Activated CD8-positive, alpha-beta memory T cell treated with anti-CD3 and anti-CD28 coated beads for 24 hours (primary cell): ENCODE measurements at regions not wholly inside any gene's neighbourhood (a gene's known extent, or its start where the extent isn't known, plus 50 kb on each side); places are given as distances from the start of the nearest gene placed in this dataset.

ENCODE experiments used
- DNase-seq: peaks from one replicate; pipeline ENCODE4 v3.0.0-alpha.2; 2020

GRCh38 chr10:124346831-124347230 lies 71.9 kb downstream of the OAT start:
- no peak for DNase-seq

DNA sequence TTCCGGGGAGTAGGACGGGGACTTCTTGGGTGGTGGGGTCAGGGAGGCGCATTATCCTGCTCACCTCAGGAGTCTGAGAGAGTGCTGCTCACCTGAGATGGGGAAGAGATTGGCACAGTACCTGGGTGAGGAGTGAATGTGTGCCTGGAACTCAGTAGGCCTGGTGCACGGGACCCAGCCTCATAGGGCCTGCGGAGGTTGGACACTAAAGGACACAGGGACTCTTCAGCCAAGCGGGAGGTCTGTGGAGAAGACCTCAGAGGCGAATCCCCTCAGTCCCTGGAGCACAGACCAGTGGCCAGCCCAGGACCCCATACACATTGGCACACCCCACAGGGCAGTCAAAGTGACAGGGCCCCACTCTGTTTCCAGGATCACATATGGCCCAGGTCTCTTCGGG lies 73.2 kb downstream of the OAT start:
- no peak for DNase-seq

GRCh38 chr10:124344931-124345330 lies 73.8 kb downstream of the OAT start:
- no peak for DNase-seq

- no peak for DNase-seq
Observed at GRCh38 chr10:124344266-124344590, 74.5 kb downstream of the OAT start.

- no peak for DNase-seq
Observed at GRCh38 chr10:124343351-124344265, 75.1 kb downstream of the OAT start.

DNA sequence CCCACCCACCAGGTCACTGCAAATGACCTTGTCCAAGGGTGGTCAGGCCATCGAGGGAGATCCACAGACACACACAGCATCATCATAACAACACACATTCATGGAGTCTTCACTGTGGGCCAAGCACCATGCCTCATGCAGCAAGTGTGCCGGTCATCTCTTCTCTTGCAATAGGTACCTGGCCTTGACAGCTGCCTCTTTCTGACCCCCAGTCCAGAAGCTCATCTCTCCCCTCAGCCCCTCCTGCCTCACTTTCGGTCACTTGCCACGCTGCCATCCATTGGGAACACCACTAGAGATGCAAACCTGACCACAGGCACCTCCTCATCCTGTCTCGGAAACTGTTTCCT lies 75.9 kb downstream of the OAT start:
- no peak for DNase-seq

DNA sequence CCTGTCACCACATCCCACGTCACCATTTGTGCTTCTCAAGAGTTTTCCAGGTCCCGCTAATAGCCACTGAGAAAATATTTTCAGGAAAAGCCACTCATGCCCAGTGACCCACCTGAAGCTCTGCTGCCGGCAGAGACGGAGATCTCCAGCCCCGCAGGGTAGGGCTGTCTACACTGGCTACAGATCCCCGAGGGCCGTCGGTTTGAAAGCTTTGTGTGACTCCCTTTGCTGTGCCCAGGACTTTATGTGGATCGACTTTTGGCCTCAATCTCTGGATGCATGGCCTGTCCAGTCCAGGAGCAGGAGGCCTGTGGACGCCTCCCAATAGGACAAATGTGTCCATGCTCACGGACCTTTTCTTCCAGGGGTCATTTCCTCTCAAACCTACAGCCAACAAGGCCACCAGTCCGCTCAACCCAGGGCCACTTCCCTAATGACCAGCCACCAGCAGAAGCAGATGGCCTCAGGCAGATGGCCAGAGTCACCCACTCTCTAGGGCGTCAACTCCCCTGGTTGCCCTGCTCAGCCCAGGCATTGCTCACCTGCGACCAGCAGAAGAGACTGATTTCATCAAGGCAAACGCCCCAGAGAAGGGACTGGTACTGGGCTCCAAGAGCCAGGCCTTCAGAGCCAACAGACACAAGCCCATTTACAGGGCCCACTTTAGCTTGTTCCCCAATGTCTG lies 76.4 kb downstream of the OAT start:
- no peak for DNase-seq

GRCh38 chr10:124341768-124342135 lies 77.0 kb downstream of the OAT start:
- DNase-seq = no peak

GRCh38 chr10:124340033-124340760 lies 78.5 kb downstream of the OAT start:
- DNase-seq = peak; percentile 13

GRCh38 chr10:124339119-124340032 lies 79.3 kb downstream of the OAT start:
- peak; percentile 30 for DNase-seq

- DNase-seq = no peak
Observed at GRCh38 chr10:124338276-124338925, 80.3 kb downstream of the OAT start.

- DNase-seq = peak; percentile 9
Observed at GRCh38 chr10:124336186-124336585, 82.5 kb downstream of the OAT start.

DNA sequence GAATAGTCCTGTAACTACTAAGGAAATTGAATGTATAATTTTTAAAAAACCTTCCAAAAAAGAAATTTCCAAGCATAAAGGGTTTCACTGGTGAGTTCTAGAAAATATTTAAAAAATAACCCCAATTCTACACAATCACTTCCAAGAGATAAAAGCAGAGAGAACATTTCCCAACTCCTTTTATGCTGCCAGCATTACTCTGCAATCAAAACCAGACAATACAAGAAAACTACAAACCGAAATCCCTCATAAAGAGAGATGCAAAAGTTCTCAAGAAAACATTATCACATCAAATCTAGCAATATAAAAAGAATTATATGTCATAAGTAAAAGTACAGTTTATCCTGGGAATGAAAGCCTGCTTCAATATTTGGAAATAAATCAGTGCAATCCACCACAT lies 84.8 kb downstream of the OAT start:
- DNase-seq = no peak

DNA sequence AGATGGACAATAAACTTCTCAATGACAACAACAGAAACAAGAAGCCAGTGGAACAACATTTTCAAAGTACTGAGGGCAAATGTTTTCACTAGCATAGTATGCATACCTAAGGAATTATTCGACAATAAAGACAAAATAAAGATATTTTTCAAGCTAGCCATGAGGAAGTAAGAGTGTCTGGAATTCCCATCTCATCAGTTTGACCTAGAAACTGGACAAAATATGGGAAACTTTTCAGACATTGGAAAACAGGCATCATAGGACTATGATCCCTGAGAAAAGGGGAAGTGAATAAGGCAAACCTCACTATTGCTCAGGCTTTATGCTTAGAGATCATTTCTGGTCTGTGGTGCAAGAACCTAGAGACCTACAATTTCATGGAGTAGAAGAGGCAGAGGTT lies 86.3 kb downstream of the OAT start:
- DNase-seq = no peak

- peak; percentile 41 for DNase-seq
Observed at GRCh38 chr10:124329941-124330340, 88.8 kb downstream of the OAT start.

DNA sequence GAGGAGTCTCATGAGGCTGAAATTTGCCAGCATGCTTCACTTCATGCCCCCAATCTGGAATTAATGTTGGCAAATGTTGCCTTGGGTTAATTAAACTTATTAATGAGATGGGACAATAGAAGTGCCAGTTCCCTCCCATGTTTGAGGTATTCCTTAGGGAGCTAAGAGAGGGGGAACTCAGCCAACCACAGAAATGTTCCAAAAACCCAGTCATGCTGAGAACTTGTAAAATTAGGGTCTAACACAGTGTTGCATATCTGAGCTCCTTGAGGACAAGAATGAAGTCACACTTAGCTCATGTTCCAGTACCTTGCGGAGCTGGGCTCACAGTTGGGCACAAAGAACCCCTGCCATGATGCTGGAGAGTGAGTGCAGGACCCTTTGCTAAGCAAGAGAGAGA lies 89.4 kb downstream of the OAT start:
- peak; percentile 3 for DNase-seq

- DNase-seq = peak; percentile 26
Observed at GRCh38 chr10:124328477-124329220, 90.1 kb downstream of the OAT start.

GRCh38 chr10:124325998-124326636 lies 92.6 kb downstream of the OAT start:
- peak; percentile 19 for DNase-seq

DNA sequence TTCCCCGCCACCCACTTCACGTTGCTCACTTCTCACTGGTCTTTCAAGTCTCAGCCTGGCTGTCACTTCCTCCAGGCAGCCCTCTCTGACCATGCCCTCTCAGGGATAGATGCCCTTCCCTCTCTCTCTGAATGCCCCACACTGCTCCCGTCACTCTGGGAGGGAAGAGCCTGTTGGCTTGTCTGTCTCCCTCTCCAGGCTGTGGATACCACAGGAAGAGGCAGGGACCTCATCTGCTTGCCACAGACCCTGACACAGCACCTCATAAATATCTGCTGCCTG lies 93.1 kb downstream of the OAT start:
- peak; percentile 30 for DNase-seq

DNA sequence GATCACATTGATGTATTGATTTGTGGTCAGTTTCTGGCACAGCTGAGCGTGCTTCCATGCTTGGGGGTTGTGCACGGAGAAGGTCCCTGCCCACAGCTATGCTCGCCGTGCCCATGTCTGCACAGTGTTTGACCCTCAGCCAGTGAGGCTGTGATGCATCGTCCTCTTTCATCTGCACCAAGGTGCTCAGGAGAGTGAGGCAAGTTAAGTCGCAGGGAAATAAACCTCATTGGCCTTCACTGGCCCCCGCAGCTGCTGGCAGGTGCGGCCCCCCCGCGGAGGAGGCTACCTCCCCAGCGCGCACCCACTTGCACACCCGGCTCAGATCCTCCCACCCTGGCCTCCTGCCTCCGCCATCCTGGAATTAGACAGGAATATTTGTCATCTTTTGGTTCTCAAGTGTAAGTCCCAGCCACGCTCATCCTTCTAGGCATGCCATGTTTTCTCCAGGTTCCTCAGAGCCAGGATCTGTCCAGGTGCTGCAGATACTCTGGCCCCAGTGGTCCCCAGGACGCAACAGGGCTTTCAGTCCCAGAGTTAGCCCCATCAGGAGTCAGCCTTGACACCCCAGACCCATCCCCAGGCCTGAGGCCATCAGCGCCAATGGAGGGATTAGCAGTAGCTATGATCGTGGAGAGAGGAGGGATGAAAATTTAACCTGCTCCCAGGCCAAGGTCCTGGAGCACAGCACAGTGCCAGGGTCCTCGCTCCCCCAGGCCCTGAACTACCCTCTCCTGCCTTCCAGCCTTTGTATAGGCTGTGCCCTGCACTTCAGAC lies 93.7 kb downstream of the OAT start:
- DNase-seq = peak; percentile 33
